H9 (cell line): ENCODE measurements at regions not wholly inside any gene's neighbourhood (a gene's known extent, or its start where the extent isn't known, plus 50 kb on each side); places are given as distances from the start of the nearest gene placed in this dataset.

Source experiments
- DNase-seq: peaks from one replicate; pipeline ENCODE4 v3.0.0-alpha.2; 2017
- H2AFZ ChIP-seq: one replicate; pipeline ENCODE4 v1.6.1; 2013; ENCODE audit warnings: mild to moderate bottlenecking, low read length, control low read depth, moderate library complexity
- H2AK5ac ChIP-seq: 2 replicates; pipeline ENCODE4 v1.6.1; 2013; ENCODE audit warnings: low read length, control low read depth, mixed read lengths; ENCODE audit not compliant: insufficient read length
- H2BK120ac ChIP-seq: one replicate; pipeline ENCODE4 v1.6.1; 2013; ENCODE audit warnings: low read depth, mild to moderate bottlenecking, low read length, control low read depth, inconsistent platforms; ENCODE audit not compliant: poor library complexity, severe bottlenecking
- H2BK12ac ChIP-seq: 2 replicates; pipeline ENCODE4 v1.6.1; 2013; ENCODE audit warnings: low read length, control low read depth, mixed read lengths, low read depth; ENCODE audit not compliant: insufficient read length
- H2BK15ac ChIP-seq: 2 replicates; pipeline ENCODE4 v1.6.1; 2013; ENCODE audit warnings: low read depth, low read length, control low read depth
- H2BK20ac ChIP-seq: one replicate; pipeline ENCODE4 v1.6.1; 2013; ENCODE audit warnings: low read depth, mild to moderate bottlenecking, low read length, control low read depth, inconsistent platforms; ENCODE audit not compliant: poor library complexity, severe bottlenecking
- H2BK5ac ChIP-seq: 2 replicates; pipeline ENCODE4 v1.6.1; 2013; ENCODE audit warnings: low read length, control low read depth, mixed read lengths; ENCODE audit not compliant: insufficient read length
- H3K14ac ChIP-seq: 2 replicates; pipeline ENCODE4 v1.6.1; 2013; ENCODE audit warnings: low read length, control low read depth; ENCODE audit not compliant: insufficient read depth
- H3K18ac ChIP-seq: 2 replicates; pipeline ENCODE4 v1.6.1; 2013; ENCODE audit warnings: low read depth, mild to moderate bottlenecking, mixed read lengths, low read length, control low read depth; ENCODE audit not compliant: insufficient read length
- H3K23ac ChIP-seq: 2 replicates; pipeline ENCODE4 v1.6.1; 2013; ENCODE audit warnings: low read length, control low read depth, mixed read lengths, low read depth; ENCODE audit not compliant: insufficient read length
- H3K23me2 ChIP-seq: 2 replicates; pipeline ENCODE4 v1.6.1; 2013; ENCODE audit warnings: low read depth, mild to moderate bottlenecking, mixed read lengths, low read length, control low read depth; ENCODE audit not compliant: insufficient read length, poor library complexity, severe bottlenecking
- H3K27ac ChIP-seq: 2 replicates; pipeline ENCODE4 v1.5.1; 2013; ENCODE audit warnings: low read length, control low read depth, mixed read lengths, low read depth; ENCODE audit not compliant: insufficient read length
- H3K27me3 ChIP-seq: 2 replicates; pipeline ENCODE4 v1.6.1; 2013; ENCODE audit warnings: low read length, control low read depth, inconsistent platforms; ENCODE audit not compliant: insufficient read depth
- H3K4ac ChIP-seq: 2 replicates; pipeline ENCODE4 v1.6.1; 2013; ENCODE audit warnings: low read depth, mild to moderate bottlenecking, control low read depth, inconsistent platforms, low read length, moderate library complexity
- H3K4me1 ChIP-seq: 2 replicates; pipeline ENCODE4 v1.6.1; 2013; ENCODE audit warnings: low read length, control low read depth, inconsistent platforms; ENCODE audit not compliant: insufficient read depth
- H3K4me2 ChIP-seq: 2 replicates; pipeline ENCODE4 v1.6.1; 2013; ENCODE audit warnings: low read length, control low read depth, mixed read lengths; ENCODE audit not compliant: insufficient read length, insufficient read depth
- H3K56ac ChIP-seq: 2 replicates; pipeline ENCODE4 v1.6.1; 2013; ENCODE audit warnings: low read depth, mild to moderate bottlenecking, mixed read lengths, low read length, control low read depth; ENCODE audit not compliant: insufficient read length
- H3K79me1 ChIP-seq: 2 replicates; pipeline ENCODE4 v1.6.1; 2013; ENCODE audit warnings: low read depth, mild to moderate bottlenecking, moderate library complexity, low read length, control low read depth, inconsistent platforms; ENCODE audit not compliant: insufficient read depth, poor library complexity, severe bottlenecking
- H3K79me2 ChIP-seq: 2 replicates; pipeline ENCODE4 v1.6.1; 2013; ENCODE audit warnings: low read length, control low read depth, inconsistent platforms; ENCODE audit not compliant: insufficient read depth
- H3K9ac ChIP-seq: 2 replicates; pipeline ENCODE4 v1.6.1; 2013; ENCODE audit warnings: low read length, control low read depth, mixed read lengths; ENCODE audit not compliant: insufficient read length; ENCODE audit errors: extremely low read depth
- H3K9me3 ChIP-seq: one replicate; pipeline ENCODE4 v1.6.1; 2013; ENCODE audit warnings: low read depth, low read length, inconsistent platforms; ENCODE audit not compliant: control insufficient read depth
- H3T11ph ChIP-seq: one replicate; pipeline ENCODE4 v1.6.1; 2013; ENCODE audit warnings: mild to moderate bottlenecking, low read length, control low read depth, inconsistent platforms
- H4K20me1 ChIP-seq: one replicate; pipeline ENCODE4 v1.6.1; 2013; ENCODE audit not compliant: control insufficient read depth, insufficient read length, insufficient read depth
- H4K5ac ChIP-seq: 2 replicates; pipeline ENCODE4 v1.6.1; 2013; ENCODE audit warnings: low read depth, mild to moderate bottlenecking, mixed read lengths, low read length, control low read depth; ENCODE audit not compliant: insufficient read length
- H4K8ac ChIP-seq: replicated peaks from 2 replicates; pipeline ENCODE4 v1.6.1; 2013; ENCODE audit warnings: low read length, control low read depth, mixed read lengths, low read depth; ENCODE audit not compliant: insufficient read length
- H4K91ac ChIP-seq: 2 replicates; pipeline ENCODE4 v1.6.1; 2013; ENCODE audit warnings: low read depth, mild to moderate bottlenecking, moderate library complexity, mixed read lengths, low read length, control low read depth; ENCODE audit not compliant: insufficient read length
- H3K27ac Mint-ChIP-seq, 3 experiments: 2 replicates in 2 of 3; 3 replicates in 1 of 3; pipeline ENCODE4 v1.8.0; 2020 to 2021; ENCODE audit warnings: mixed read lengths in 3 of 3, mild to moderate bottlenecking in 1 of 3, moderate library complexity in 1 of 3
- H3K27me3 Mint-ChIP-seq: 2 replicates; pipeline ENCODE4 v1.8.0; 2021; ENCODE audit warnings: low read depth, mild to moderate bottlenecking, moderate library complexity, mixed read lengths
- H3K36me3 Mint-ChIP-seq, 3 experiments: 2 replicates in 2 of 3; 3 replicates in 1 of 3; pipeline ENCODE4 v1.8.0; 2020 to 2021; ENCODE audit warnings: low read depth in 3 of 3, mixed read lengths in 3 of 3; ENCODE audit not compliant: insufficient read depth in 1 of 3
- H3K4me1 Mint-ChIP-seq, 2 experiments: 2 replicates each; pipeline ENCODE4 v1.8.0; 2020; ENCODE audit warnings: mixed read lengths in 2 of 2
- H3K4me3 Mint-ChIP-seq, 2 experiments: 2 replicates in 1 of 2; 3 replicates in 1 of 2; pipeline ENCODE4 v1.8.0; 2020 to 2021; ENCODE audit warnings: mild to moderate bottlenecking in 2 of 2, mixed read lengths in 2 of 2, moderate library complexity in 1 of 2
- H3K9me3 Mint-ChIP-seq, 2 experiments: 2 replicates in 1 of 2; 3 replicates in 1 of 2; pipeline ENCODE4 v1.8.0; 2020; ENCODE audit warnings: mild to moderate bottlenecking in 2 of 2, mixed read lengths in 2 of 2, moderate library complexity in 1 of 2
- WGBS: extraction: QIAGEN DNeasy Blood & Tissue Kit; methylation state at CpG from one replicate; pipeline ENCODE4 v1.1.7; 2013; ENCODE audit warnings: missing lambda C conversion rate, low lambda C conversion rate, mixed read lengths; ENCODE audit not compliant: insufficient read length; ENCODE audit errors: extremely low coverage; 5-methylcytosine and 5-hydroxymethylcytosine counted together
- TF ChIP-seq, protein P1 (sequence below): fragments of 200-600 bp; sonication (generic); conservative IDR thresholded peaks from 3 replicates; pipeline ENCODE4 v1.8.0; 2021; ENCODE audit warnings: antibody characterized with exemption, mild to moderate bottlenecking

DNA sequence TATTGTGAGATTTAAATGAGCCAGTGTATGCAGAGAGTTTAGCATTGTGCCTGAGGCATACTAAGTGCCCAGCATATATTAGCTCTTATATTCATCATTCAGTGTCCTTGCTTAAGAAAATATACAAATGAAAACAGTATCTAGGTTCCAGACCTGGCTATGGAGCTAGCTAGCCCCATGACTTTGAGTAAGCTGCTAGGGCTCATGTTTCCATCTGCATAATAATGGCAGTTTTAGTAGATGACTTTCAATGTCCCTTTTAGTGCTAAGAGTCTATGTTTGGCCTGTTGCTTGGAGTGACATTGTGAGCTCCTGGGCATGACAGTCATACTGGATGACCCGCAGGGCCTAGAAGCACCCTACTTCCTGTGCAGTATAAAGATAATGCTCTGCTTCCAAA lies 435.3 kb downstream of the ZIC3 start:
- Histone ChIP-seq H3K27me3 (no peaks in the 10 kb centered on the region), H3K14ac (no peak overlapping the region), H4K20me1 (no peaks in the 10 kb centered on the region), H3K79me1 (no peaks in the 10 kb centered on the region), H2BK120ac (no peak overlapping the region), H3K79me2 (no peaks in the 10 kb centered on the region), H3K18ac (no peak overlapping the region), H2BK20ac (no peak overlapping the region), H2BK15ac (no peak overlapping the region), H4K8ac (no peak overlapping the region), H2AK5ac (no peak overlapping the region), H3K9ac (no peak overlapping the region), H3K4me2 (peak overlapping the region; percentile 31), H3K27ac (no peak overlapping the region), H4K5ac (no peak overlapping the region), H2AFZ (no peak overlapping the region), H3K4me1 (peaks cover 6% of the 10 kb centered on the region; the same call in 1 of the 2 replicates), H3T11ph (no peak overlapping the region), H2BK12ac (no peak overlapping the region), H4K91ac (no peak overlapping the region), H2BK5ac (no peak overlapping the region), H3K23ac (no peak overlapping the region), H3K4ac (no peak overlapping the region), H3K9me3 (no peaks in the 10 kb centered on the region), H3K56ac (no peak overlapping the region), H3K23me2 (no peaks in the 10 kb centered on the region)
- Mint-ChIP-seq H3K27me3 (peaks cover 1% of the 10 kb centered on the region), H3K9me3 (peaks cover 0 to 31% of the 10 kb centered on the region in 2 experiments; a peak in 3 of 5 replicates), H3K27ac (peak overlapping the region in 1 of 3 experiments; percentile 27; a peak in 1 of 7 replicates), H3K4me1 (peaks cover 37% of the 10 kb centered on the region in 2 experiments), H3K36me3 (0 out of 7 replicates have a peak, but pooled peaks cover 0 to 3% (median 0%) of the 10 kb centered on the region in 3 experiments), H3K4me3 (no peak overlapping the region)
- no CpG with 5 or more reads among the region's 1 CpG for WGBS
- TF ChIP-seq, protein P1, sequence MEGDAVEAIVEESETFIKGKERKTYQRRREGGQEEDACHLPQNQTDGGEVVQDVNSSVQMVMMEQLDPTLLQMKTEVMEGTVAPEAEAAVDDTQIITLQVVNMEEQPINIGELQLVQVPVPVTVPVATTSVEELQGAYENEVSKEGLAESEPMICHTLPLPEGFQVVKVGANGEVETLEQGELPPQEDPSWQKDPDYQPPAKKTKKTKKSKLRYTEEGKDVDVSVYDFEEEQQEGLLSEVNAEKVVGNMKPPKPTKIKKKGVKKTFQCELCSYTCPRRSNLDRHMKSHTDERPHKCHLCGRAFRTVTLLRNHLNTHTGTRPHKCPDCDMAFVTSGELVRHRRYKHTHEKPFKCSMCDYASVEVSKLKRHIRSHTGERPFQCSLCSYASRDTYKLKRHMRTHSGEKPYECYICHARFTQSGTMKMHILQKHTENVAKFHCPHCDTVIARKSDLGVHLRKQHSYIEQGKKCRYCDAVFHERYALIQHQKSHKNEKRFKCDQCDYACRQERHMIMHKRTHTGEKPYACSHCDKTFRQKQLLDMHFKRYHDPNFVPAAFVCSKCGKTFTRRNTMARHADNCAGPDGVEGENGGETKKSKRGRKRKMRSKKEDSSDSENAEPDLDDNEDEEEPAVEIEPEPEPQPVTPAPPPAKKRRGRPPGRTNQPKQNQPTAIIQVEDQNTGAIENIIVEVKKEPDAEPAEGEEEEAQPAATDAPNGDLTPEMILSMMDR: no peak
- DNase-seq: no peak
